NCI-H1048 (cell line): ENCODE measurements at regions not wholly inside any gene's neighbourhood (a gene's known extent, or its start where the extent isn't known, plus 50 kb on each side); places are given as distances from the start of the nearest gene placed in this dataset.

Source experiments
- DNase-seq: peaks from one replicate; lab custom pipeline; 2025; lab: John Stamatoyannopoulos, UW

DNA sequence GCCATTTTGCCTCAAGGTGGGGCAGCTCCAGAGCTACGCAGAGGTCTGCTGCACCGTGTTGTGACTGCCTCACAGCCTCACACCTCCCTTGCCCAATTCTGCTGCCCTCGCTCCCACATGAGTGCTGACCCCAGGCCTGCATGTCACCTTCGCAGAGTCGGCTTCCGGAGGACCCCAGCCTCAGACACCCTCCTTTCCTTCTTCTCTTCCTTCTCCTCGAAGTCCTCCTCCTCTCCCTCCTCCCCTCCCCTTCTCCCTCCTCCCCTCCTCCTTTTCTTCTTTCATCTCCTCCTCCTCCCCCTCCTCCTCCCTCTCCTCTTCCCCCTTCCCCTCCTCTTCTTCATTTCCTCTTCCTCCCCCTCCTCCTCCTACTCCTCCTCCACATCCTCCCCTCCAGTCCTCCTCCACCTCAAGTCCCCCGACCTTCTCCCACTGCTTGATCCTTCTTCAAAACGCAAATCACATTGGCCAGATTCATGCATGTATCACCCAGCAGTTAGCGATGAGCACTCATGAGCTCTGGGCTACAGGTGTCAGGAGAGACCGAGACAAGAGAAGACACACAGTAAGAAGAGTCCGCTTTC is 243.8 kb downstream of the RBFOX3 start:
- DNase-seq, result no peak

DNA sequence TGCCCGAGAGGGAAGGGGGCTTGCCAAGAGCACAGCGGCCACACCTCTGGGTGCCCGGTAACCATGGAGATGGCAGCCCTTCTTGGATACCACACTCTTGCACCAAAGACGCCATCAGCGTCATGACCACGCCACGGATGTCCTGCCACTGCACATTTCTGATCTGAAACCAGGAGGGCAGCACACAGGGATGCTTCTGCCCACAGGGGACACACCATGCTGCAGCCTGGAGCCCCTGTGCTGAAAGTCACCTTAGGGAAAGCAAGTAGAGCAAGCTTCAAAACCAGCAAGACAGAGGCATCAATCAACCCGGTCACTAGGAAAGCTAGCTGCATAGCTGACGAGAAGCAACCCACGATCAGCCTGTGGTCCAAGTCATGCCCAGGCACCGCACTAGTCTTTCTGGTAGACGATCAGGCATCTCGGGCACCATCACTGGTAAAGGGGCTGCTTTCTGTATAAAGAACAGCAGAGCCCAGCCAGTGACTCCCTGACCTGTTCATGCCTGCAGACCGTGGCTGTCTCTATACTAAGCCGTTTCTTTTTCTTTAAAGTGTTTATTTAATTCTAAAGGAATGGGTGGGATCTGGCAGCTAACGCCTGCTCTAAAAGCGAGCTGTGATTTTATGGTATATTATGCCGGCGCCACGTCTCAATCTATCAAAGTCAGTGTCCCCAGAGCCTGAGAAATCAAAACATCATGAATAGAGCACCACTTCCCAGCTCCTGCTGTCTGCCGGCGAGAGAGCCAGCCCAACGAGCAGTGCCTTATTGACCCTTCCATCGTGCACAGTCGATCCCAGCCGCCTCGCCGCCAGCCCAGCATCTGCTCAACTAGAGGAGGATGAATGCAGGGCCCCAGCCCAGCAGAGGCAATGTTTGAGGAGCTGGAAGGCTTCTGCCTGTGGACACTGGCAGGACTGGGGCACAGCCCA is 244.7 kb downstream of the RBFOX3 start:
- DNase-seq, result no peak

DNA sequence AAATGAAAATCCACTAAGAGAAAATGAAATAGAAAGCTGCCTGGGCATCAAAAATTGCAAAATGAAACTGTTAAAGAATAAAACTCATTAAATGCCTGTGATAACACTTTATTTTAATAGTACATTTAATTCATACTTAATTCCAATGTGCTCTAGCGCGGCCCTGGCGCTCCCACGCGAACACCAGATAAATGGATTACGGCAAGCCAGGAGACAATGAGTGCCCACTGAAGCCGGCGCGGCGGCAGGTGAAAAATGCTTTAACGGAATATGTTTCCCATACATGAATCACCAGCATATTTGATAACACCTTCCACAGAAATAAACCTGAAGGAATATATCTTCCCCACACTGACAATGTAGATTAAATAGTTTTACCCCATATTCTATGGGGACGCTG is 245.5 kb downstream of the RBFOX3 start:
- DNase-seq, result no peak

DNA sequence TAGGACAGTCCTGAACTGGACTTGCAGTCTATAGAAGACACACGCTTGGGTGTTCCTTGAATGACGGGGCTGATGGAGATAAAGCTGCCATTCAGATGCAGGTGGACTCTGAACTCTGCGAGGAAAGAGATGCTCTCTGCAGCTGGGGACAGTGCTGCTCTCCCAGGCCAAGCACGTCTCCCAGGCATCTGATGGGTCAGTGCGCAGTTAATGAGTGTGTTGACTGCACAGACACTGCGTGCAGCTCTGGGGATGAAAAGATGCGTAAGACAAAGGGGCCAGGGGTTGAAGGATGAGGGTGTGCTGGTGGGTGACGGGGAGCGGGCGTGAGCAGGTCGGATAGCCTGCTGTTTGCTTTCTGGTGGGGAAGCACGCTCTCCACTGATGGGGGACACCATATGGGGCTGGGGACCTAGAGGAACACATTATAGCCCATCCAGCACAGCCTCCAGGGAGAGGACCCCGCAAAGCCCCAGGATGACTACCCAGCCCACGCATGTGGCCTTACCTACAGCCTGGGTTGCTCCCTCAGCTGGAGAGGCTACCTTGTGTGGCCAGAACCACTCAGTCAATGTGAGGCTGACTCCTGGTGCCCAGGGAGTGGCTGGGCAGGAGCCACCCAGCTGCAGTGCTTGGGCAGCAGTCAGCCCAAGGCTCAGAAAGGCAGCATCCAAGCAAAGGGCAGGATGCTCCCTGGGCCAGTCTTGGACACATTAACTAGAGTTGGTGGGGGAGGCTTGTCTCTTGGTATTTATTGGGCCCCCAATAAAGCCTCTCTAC is 246.3 kb downstream of the RBFOX3 start:
- DNase-seq, result no peak

DNA sequence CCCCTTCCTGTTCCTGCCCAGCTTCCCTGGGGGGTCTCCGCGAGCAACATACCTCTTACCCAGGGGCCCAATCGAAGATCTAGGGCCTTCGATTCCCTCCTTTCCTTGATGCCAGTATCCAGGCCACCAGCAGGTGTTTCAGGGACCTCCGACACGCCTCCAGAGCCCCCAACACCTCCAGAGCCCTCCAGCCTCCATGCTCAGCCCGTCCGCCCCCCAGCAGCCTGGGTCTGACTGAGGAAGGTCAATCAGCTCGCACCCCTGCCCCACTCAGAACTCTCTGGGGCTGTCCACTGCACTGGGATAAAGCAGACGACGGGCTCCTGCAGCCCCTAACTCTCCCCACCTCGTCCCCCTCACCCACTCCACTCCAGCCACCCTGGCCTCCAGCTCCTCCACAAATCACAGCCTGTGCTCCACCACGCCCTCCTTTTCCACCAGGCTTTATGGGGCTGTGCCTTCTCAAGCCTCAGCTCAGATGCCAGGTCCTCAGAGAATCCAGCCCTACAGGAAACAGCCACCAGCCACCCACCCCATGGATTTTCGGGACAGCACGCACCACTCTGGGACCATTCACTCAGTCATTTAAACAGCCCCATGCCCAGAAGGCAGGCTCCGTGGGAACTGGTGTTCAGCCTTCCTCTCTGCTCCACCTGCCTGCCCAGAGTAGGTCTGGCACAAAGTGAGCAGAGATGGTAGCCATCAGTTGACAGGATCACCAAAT is 247.1 kb downstream of the RBFOX3 start:
- no peak for DNase-seq

DNA sequence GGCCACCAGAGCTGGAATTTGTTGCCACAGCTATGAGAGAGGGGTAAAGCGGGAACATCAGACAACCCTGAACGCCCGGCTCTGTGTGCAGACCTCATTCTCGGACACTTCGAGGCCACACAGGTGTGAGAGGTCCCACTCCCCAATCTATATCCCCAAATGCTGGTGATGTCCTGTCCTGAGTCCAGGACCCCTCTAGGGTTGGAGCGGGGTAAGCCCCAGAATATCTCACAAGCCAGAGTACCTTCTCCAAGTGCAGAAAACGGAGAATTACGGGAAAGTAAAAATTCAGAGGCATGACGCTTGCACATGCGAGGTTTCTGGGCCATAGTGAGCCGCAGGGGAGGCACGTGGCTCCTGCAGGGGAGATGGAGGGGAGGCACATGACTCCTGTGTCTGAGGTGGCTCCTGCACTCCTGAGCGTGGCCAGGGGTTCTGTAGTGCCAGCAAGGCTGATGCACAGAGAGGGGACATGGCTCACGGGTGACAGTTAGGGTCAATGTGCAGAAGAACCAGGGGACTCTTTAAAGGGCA is 248.0 kb downstream of the RBFOX3 start:
- DNase-seq, result no peak

DNA sequence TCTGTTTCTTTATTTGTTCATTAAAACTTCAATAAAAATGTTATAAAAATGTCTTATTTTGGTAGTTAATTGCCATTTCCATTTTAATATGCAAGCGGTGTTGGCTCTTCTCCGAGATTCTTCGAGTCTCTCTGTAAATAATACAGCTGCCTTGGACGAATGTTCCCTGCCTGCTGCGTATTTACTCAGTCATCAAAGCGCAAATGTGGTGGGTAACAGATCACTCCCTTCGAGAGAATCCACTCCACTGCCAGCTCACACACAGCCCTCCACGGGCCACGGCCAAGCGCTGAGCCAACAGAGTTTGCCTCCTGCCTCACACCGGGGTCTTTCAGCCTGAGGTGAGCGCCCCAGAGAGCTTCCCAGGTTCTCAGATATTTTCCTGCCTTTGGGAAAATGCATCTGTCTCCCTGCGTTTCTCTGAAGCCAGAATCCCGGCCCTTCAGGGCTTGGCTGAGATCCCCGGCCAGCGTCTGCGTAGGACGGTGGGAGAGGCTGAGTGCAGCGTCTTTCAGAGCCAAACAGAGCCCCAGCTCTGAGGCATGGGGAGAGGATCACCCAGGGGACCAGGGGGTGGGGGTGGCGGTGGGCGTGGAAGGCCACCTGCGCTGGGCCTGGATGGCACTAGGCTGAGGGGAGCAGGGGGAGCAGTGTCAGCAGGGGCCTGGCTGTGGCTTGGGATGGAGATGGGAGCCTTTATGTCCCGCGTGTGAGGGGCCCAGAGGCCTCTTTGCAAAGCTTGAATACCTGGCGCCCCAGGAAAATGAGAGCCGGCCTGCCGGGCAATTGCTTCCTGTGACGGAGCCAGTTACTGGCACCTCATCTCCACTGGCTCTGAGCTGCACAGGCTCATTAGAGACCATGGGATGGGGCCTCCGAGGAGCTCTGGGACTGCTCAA is 248.7 kb downstream of the RBFOX3 start:
- no peak for DNase-seq

DNA sequence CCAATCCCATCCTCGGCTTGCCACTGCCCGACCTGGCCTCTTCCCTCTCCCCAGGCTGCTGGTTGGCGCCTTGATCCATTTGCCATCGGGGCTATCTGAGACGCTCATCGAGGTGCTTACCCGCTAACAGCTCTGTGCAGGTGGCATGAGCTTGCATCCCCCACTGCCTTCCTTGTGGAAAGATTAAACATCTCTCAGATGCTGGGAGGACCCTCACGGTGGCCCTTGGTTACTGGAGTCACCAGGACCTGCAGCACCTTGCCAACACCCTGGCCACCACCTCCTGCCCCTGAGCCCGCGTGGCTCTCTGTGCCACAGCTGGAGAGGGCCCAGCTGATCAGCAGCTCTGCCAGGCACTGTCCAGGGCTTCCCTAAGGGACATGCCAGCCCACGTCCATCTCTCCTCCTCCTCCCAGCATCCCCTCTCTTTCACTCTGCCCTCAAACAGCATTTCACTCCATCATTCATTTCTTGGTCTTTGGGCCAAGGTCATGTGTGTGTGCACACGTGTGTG is 249.6 kb downstream of the RBFOX3 start:
- no peak for DNase-seq

DNA sequence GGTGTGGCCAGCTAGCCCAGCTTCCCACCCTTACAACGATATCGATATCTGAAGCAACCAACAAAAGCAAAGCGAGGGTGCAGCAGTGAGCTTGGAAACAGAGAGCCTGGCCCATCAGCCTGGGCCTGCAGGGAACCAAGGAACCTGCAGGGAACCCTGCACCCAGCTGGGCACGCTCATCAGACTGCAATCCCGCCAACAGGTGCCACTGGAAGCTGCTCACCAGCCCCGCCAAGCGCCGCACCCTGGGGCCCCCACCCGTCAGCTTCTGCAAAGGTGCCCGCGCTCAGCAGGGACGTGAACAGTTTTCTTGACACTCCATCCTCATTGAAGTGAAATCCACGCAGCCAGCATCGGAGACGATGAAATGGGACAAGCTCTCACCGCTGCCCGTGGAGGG is 250.7 kb downstream of the RBFOX3 start:
- no peak for DNase-seq

DNA sequence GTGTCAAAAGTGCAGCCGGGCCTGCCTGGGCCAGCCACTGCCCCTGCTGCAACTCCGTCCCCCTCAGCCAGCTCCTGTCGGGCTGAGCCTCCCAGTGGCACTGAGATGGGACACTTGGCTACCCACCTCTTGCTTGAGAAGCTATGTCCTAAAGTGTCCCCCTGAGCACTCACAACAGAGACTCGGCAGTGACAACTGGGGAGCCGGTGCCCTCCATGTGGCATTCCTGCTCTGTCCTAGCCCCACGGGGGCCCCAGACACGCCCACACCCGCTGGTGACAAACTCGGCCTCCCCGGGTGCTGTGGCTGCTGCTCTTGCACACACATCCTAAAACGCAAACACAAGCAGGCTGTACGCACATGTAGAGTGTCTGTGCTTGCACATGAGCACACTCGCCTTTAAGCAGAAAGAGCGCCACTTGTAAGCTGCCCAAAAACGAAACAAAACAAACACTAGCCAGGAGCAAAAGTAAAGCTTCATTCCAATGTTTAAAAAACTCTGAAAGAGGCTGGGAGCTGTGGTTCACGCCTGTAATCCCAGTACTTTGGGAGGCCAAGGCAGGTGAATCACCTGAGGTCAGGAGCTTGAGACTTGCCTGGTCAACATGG is 253.9 kb downstream of the RBFOX3 start:
- DNase-seq, result no peak

DNA sequence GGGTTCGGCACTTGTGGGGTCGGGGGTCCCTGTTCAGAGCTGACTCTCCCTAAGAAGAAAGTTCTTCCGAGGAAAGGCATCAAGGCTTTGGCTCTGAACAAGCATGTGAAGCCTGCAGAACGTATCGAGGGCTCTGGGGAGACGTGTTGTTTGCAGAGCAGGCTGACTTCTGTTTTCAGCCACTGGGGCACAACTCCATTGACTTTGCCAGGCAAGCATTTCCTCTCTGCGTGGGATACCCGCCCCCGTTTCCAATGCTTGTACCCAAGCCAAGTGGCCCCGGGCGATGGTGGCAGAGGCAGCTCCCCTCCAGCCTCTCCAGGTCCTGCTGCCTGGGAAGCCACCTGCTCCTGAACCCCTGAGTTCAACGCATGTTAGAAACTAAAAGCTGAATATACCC is 255.7 kb downstream of the RBFOX3 start:
- no peak for DNase-seq

DNA sequence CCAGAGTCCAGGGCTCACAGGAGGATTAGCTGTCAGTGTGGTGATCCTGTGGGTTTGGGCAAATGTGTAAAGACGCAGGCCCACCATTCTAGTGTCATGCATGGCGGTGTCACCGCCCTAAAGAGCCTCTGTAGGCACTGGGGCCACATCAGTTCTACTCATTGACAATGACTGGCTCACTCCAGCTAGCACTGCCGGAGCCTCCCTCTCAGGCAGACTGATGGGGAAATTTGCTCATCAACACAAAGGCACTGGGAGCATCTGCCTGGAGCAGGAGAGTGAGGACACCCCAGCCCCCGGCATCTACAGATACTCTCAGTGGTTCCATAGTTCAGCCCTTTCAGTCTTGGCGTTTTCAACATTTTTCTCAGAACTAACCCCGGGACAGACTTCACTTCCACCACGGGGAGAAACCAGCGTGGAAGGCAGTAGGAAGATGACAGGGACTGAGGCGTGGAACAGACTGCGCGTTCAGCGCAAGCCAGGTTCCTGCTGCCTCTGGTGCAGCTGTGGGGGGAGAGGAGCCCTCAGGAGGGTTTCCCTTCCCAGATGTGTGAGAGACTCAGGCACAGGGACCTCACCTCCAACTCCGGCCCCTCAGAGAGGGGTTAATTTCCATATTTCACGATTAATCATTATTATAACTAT is 256.6 kb downstream of the RBFOX3 start:
- no peak for DNase-seq

DNA sequence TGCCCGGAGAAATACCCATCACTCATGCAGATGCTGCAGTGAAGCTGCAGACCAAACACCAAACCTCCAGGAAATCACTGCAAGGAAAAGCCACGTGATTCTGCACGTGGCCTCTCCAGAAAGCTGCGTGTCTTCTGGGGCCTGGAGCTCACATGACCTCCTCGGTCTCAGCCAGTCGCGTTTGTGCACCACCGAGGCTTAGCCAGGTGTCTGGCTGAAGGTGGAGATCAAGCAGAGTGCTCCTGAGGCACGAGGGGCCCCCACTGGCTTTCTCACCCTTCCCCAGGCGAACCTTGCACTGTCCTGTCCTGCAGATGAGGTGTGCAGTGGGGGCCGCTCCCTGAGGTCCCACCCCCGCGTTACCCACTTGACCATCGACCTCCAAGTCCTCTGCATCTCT is 257.3 kb downstream of the RBFOX3 start:
- no peak for DNase-seq

DNA sequence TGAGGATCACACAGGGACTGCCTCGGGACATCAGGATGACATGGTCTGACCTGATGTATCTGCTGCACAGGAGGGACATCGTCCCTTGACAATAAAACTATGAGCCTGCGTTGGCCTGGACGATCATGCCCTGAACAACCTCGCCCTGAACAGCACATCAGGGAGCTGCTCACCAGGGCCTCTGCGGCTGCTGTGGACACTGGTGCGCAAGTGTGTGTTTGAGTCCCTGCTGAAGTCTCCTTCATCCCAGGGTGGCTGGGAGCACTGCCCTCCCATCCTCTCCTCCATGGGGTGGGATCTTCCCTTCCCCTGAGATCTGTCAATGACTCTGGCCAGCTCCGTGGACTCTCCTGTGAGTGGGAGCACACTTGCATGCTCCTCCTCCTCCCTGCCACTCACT is 257.8 kb downstream of the RBFOX3 start:
- DNase-seq, result no peak

DNA sequence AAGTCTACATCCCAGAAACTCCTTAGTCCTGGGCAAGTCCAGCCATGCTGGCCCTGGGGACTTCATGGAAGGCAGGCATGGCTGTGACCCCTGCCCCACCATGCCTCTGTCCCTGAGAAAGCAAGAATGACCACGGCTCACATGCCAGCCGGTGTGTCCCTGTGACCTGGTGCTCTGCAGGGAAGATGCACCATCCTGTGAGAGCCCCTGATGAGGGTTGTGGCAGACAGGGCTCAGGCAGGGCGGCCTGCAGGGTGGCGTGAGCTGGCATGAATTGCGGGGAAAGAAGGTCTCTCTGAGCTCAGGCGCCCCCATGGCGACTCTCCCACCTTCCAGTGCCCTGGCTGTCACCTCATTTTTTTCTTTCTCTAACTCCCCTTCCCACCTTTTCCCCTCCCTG is 260.3 kb downstream of the RBFOX3 start:
- DNase-seq, result no peak

DNA sequence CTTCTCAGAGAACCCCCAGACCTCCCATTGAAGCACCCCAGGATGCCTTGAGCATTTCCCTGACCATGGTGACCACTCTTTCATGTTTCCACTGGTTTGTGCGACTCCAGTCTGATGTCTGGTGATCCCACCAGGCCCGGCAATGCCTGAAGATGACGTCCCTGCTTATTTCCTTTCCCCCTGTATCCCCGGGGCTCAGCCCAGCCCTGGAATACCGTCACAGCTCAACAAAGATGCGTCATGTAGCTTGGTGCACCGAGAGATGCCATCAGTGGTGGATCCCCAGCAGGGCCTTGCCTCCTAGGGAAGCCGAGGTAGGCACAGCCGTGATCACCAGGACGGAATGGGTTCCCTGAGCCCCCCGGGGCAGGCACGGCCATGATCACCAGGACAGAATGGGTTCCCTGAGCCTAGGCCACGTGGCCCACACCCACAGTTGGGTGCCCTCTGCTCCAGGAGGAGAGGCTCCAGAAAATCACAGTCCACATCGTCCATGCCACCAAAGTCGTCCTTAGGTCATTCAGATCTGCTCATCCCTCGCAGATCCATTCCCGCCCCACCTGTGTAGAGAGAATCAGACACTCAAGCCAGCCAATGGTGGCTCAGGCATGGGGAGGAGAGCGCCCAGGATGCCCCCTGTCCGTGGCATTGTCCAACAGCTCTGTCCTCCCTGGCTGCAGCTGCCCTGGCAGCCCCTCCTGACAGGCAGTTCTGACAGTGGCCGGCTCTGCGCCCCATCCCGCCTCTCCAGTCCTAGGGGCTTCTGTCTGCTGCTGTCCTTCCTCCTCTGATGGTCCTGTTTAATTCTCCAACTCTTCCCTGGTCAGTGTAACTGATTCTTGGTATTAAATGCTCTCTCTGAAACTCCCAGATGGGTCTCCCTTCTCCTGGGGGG is 261.1 kb downstream of the RBFOX3 start:
- DNase-seq, result no peak

DNA sequence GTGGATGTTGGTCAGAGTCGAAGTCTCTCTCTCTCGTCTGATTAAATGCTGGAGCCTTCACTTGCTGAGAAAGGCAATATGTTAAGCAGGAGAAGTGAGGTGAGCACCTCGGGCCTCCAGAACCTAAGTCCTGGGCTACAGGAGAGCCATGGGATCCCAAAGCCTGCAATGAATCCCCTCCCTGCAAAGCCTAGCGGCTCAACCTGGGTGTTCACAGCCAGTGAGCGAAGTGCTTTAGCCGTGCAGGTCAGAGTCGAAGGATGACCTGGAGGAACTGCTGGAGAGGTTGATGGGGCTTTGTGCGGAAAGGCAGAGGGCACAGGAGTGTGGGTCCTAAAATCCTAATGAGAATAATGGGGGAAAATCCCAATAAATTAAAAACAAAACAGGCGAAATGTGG is 267.8 kb downstream of the ENGASE start:
- DNase-seq, result no peak

DNA sequence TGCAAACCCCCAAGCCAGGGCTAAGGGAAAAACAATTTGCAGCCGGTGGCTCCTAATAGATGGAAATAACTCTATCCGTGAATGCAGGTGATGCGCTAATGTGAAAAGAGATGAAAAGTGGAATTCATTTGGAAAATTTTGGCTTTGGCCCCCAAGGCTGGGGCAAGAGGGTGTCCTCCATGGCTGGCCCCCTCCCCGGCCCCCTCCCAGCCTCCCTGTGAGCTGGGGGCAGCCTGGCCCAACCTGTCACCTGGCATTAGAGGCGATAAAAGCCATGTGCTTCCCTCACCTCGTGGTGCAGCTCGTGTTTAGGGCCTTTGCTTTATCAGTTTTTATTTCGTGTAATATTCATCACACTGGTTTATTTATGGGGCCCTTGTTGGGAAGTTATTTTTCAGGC is 267.2 kb downstream of the ENGASE start:
- DNase-seq, result no peak
